ENCODE measurements at regions not wholly inside any gene's neighbourhood (a gene's known extent, or its start where the extent isn't known, plus 50 kb on each side); places are given as distances from the start of the nearest gene placed in this dataset.

DNA sequence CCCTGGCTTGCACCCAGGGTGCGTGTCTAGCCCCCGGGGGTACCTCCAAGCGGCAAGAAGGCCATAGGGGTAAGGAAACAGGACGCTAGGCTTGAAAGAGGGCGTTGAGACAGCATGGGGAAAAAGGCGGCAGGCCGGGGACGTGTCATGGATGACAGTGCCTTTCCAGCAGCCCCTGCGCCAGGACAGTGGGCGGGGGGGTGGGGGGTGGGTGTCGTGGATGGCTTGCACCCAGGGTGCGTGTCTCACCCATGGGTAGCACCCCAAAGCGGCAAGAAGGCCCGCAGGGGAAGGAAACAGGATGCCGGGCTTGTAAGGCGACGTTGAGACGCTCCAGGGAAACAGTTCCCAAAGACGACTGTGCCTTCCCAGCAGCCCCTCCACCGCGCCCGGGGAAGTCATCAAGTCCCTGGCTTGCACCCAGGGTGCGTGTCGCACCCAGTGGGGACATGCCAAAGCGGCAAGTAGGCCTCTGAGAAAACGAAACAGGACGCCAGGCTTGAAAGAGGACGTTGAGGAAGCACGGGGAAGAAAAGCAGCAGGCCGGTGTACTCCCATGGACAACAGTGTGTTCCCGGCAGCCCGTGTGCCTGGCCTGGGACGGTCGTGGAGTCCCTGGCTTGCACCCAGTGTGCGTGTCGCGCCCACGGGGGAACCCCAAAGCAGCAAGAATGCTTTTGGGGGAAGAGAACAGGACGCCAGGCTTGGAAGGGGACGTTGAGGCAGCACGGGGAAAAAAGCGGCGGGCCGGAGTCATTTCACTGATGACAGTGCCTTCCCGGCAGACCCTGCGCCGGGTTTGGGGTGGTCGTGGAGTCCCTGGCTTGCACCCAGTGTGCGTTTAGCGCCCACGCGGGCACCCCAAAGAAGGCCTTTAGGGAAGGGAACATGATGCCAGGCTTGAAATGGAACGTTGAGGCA lies 163.5 kb upstream of the ALG10B start:
- peaks cover 91% of the 10 kb centered on the region for H3K9me3 ChIP-seq
- H3K9ac ChIP-seq = no peak overlapping the region
- no peak for TF ChIP-seq Cebpa-rat (IDR thresholded peaks at IDR 0.05)
- H3K27me3 ChIP-seq = no peaks in the 10 kb centered on the region
- no peak overlapping the region for H3K4me2 ChIP-seq
- H3K4me1 ChIP-seq = no peaks in the 10 kb centered on the region
- no peaks in the 10 kb centered on the region for H3K36me3 ChIP-seq
- H3K27ac ChIP-seq = no peak overlapping the region
- no peaks in the 10 kb centered on the region for H4K20me1 ChIP-seq
- H3K4me3 ChIP-seq = no peak overlapping the region

DNA sequence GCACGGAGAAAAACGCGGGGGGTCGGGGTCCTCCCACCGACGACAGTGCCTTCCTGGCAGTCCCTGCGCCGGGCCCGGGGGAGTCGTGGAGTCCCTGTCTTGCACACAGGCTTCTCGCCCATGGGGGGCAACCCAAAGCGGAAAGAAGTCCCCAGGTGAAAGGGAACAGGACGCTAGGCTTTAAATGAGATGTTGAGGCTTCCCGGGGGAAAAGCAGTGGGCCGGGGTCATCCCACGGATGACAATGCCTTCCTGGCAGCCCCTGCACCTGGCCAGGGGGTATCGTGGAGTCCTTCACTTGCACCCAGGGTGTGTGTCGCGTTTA lies 162.9 kb upstream of the ALG10B start:
- no peak for TF ChIP-seq Cebpa-rat (IDR thresholded peaks at IDR 0.05)
- no peak overlapping the region for H3K4me2 ChIP-seq
- no peak overlapping the region for H3K27ac ChIP-seq
- H3K36me3 ChIP-seq = no peaks in the 10 kb centered on the region
- no peaks in the 10 kb centered on the region for H4K20me1 ChIP-seq
- H3K4me1 ChIP-seq = no peaks in the 10 kb centered on the region
- H3K4me3 ChIP-seq = no peak overlapping the region
- H3K9ac ChIP-seq = no peak overlapping the region
- H3K27me3 ChIP-seq = no peaks in the 10 kb centered on the region
- peaks cover 91% of the 10 kb centered on the region for H3K9me3 ChIP-seq

DNA sequence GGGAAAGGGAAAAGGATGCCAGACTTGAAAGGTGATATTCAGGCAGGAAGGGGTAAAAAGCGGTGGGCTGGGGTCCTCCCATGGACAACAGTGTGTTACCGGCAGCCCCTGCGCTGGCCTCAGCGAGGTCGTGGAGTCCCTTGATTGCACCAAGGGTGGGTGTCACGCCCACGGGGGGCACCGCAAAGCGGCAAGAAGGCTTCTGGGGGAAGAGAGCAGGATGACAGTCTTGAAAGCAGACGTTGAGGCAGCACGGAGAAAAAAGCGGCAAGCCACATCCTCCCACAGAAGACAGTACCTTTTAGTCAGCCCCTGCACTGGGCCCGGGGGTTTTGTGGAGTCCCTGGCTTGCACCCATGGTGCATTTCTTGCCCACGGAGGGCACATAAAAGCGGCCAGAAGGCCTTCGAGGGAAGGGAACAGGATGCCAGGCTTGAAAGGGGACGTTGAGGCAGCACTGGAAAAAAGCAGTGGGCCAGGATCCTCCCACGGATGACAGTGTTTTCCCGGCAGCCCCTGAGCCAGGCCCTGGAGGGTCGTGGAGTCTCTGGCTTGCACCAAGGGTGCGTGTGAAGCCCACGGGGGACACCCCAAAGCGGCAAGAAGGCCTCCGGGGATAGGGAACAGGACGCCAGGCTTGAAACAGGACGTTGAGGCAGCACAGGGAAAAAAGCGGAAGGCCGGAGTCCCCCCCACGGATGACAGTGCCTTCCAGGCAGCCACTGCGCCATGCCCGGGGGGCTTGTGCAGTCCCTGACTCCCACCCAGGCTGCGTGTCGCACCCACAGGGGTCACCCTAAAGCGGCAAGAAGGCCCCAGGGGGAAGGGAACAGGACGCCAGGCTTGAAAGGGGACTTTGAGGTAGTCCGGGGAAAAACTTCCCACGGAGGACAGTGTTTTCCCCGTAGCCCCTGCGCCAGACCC lies 162.2 kb upstream of the ALG10B start:
- H3K27ac ChIP-seq = no peak overlapping the region
- no peaks in the 10 kb centered on the region for H3K27me3 ChIP-seq
- no peaks in the 10 kb centered on the region for H4K20me1 ChIP-seq
- H3K9me3 ChIP-seq = peaks cover 93% of the 10 kb centered on the region
- H3K36me3 ChIP-seq = no peaks in the 10 kb centered on the region
- TF ChIP-seq Cebpa-rat (IDR thresholded peaks at IDR 0.05) = no peak
- H3K4me3 ChIP-seq = no peak overlapping the region
- H3K9ac ChIP-seq = no peak overlapping the region
- H3K4me1 ChIP-seq = no peaks in the 10 kb centered on the region
- H3K4me2 ChIP-seq = no peak overlapping the region

DNA sequence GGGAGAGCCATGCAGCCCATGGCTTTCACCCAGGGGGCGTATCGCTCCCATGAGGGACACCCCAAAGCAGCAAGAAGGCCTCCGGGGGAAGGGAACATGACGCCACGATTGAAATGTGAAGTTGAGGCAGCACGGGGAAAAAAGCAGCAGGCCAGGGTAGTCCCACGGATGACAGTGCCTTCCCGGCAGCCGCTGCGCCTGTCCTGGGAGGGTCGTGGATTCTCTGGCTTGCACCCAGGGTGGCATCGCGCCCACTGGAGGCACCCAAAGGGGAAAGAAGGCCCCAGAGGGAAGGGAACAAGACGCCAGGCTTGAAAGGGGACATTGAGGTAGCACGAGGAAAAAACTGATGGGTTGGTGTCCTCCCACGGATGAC lies 161.6 kb upstream of the ALG10B start:
- H3K36me3 ChIP-seq = no peaks in the 10 kb centered on the region
- no peak overlapping the region for H3K4me3 ChIP-seq
- peaks cover 93% of the 10 kb centered on the region for H3K9me3 ChIP-seq
- H3K4me1 ChIP-seq = no peaks in the 10 kb centered on the region
- no peak overlapping the region for H3K27ac ChIP-seq
- no peak overlapping the region for H3K4me2 ChIP-seq
- no peaks in the 10 kb centered on the region for H3K27me3 ChIP-seq
- H3K9ac ChIP-seq = no peak overlapping the region
- TF ChIP-seq Cebpa-rat (IDR thresholded peaks at IDR 0.05) = no peak
- no peaks in the 10 kb centered on the region for H4K20me1 ChIP-seq

DNA sequence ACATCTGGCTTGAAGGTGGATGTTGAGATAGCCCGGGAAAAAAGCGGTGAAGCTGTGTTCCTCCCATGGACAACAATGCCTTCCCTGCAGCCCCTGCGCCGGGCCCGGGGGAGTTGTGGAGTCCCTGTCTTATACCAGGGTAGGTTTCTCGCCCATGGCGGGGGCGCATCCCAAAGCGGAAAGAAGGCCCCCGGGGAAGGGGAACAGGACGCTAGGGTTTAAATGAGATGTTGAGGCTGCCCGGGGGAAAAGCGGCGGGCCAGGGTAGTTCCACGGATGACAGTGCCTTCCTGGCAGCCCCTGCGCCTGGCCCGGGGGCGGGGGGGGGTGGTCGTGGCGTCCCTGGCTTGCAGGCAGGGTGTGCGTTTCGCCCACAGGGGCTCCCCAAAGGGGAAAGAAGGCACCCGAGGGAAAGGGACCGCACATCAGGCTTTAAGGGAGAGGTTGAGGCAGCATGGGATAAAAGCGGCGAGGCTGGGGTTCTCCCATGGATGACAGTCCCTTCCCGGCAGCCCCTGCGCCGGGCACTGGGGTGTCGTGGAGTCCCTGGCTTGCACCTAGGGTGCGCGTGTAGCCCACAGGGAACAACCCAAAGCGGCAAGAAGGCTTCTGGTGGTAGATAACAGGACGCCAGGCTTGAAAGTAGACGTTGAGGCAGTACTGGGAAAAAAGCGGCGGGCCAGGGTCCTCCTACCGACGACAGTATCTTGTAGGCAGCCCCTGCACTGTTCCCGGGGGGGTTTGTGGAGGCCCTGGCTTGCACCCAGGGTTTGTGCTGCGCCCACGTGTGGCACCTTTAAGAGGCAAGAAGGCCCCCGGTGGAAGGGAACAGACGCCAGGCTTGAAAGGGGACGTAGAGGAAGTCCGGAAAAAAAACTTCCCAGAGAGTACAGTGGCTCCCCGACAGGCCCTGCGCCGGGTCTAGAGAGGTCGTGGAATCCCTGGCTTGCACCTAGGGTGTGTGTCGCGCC lies 160.8 kb upstream of the ALG10B start:
- H3K9me3 ChIP-seq = peaks cover 93% of the 10 kb centered on the region
- H3K36me3 ChIP-seq = no peaks in the 10 kb centered on the region
- H3K4me3 ChIP-seq = no peak overlapping the region
- no peaks in the 10 kb centered on the region for H3K27me3 ChIP-seq
- H3K4me1 ChIP-seq = no peaks in the 10 kb centered on the region
- H4K20me1 ChIP-seq = no peaks in the 10 kb centered on the region
- no peak overlapping the region for H3K27ac ChIP-seq
- TF ChIP-seq Cebpa-rat (IDR thresholded peaks at IDR 0.05) = no peak
- H3K9ac ChIP-seq = no peak overlapping the region
- H3K4me2 ChIP-seq = no peak overlapping the region

DNA sequence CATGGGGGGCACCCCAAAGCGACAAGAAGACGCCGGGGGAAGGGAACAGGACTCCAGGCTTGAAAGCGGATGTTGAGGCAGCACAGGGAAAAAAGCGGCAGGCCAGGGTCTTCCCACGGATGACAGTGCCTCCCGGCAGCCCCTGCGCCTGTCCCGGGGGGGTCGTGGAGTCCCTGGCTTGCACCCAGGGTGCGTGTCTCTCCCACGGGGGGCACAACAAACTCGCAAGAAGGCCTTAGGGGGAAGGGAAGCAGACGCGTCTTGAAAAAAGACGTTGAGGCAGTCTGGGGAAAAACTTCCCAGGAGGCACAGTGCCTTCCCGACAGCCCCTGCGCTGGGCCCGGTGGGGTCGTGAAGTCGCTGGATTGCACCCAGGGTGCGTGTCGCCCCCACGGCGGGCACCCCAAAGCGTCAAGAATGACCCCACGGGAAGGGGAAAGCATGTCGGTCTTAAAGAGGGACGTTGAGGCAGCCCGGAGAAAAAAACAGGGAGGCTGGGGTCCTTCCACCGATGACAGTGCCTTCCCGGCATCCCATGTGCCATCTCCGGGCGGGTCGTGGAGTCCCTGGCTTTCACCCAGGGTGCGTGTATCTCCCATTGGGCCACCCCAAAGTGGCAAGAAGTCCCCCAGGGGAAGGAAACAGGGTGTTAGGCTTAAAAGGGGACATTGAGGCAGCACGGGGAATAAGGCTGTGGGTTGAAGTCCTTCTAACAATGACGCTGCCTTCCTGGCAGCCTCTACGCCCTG lies 159.9 kb upstream of the ALG10B start:
- Histone ChIP-seq H3K4me3 (no peak overlapping the region), H3K4me2 (no peak overlapping the region), H3K27ac (no peak overlapping the region), H3K27me3 (no peaks in the 10 kb centered on the region), H3K9me3 (peaks cover 93% of the 10 kb centered on the region), H3K9ac (no peak overlapping the region), H3K4me1 (no peaks in the 10 kb centered on the region), H3K36me3 (no peaks in the 10 kb centered on the region), H4K20me1 (no peaks in the 10 kb centered on the region)
- no peak for TF ChIP-seq Cebpa-rat (IDR thresholded peaks at IDR 0.05)

DNA sequence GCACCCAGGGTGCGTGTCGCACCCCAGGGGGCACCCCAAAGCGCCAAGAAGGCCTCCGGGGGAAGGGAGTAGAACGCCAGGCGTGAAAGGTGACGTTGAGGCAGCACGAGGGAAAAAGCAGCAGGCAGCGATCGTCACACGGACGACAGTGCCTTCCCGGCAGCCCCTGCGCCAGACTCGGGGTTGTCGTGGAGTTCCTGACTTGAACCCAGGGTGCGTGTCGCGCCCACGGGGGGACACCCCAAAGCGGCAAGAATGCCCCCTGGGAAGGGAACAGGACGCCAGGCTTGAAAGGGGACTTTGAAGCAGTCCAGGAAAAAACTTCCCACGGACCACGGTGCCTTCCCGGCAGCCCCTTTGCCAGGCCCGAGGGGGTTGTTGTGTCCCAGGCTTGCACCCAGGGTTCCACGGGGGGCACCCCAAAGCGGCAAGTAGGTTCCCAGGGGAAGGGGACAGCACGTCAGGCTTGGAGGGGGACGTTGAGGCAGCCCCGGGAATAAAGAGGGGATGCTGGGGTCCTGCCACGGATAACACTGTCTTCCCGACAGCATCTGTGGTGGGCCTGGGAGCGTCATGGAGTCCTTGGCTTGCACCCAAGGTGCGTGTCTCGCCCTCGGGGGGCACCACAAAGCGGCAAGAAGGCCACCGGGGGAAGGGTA lies 159.2 kb upstream of the ALG10B start:
- no peaks in the 10 kb centered on the region for H4K20me1 ChIP-seq
- H3K9me3 ChIP-seq = peaks cover 90% of the 10 kb centered on the region
- H3K9ac ChIP-seq = no peak overlapping the region
- no peak overlapping the region for H3K27ac ChIP-seq
- H3K36me3 ChIP-seq = no peaks in the 10 kb centered on the region
- H3K4me2 ChIP-seq = no peak overlapping the region
- no peaks in the 10 kb centered on the region for H3K27me3 ChIP-seq
- TF ChIP-seq Cebpa-rat (IDR thresholded peaks at IDR 0.05) = no peak
- H3K4me3 ChIP-seq = no peak overlapping the region
- no peaks in the 10 kb centered on the region for H3K4me1 ChIP-seq

DNA sequence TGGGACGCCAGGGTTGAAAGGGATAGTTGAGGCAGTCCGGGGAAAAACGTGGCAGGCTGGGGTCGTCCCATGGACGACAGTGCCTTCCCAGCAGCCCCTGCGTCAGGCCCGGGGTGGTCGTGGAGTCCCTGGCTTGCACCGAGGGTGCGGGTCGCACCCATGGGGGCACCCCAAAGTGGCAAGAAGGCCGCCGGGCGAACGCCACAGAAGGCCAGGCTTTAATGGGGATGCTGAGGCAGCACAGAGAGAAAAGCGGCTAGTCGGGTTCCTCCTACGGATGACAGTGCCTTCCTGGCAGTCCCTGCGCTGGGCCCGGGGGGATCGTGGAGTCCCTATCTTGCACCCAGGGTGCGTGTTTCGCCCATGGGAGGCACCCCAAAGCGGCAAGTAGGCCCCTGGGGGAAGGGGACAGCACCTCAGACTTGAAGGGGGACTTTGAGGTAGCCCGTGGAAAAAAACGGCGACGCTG lies 158.6 kb upstream of the ALG10B start:
- Histone ChIP-seq H4K20me1 (no peaks in the 10 kb centered on the region), H3K27me3 (no peaks in the 10 kb centered on the region), H3K4me2 (no peak overlapping the region), H3K27ac (no peak overlapping the region), H3K4me1 (no peaks in the 10 kb centered on the region), H3K4me3 (no peak overlapping the region), H3K36me3 (no peaks in the 10 kb centered on the region), H3K9me3 (peaks cover 91% of the 10 kb centered on the region), H3K9ac (no peak overlapping the region)
- no peak for TF ChIP-seq Cebpa-rat (IDR thresholded peaks at IDR 0.05)
